HCT116 (cell line): ENCODE measurements at regions not wholly inside any gene's neighbourhood (a gene's known extent, or its start where the extent isn't known, plus 50 kb on each side); places are given as distances from the start of the nearest gene placed in this dataset.

ENCODE experiments used
- ATAC-seq: fragments of 200-7000 bp; cut with Tn5 transposase; 2 replicates; pipeline ENCODE4 v1.9.1; 2020; ENCODE audit warnings: mild to moderate bottlenecking, moderate library complexity
- BruUV-seq: library from RNA; stranded (reverse); fragments of 400-500 nt; replicated peaks from 2 replicates; lab custom pipeline; 2021; lab: Mats Ljungman, UMichigan
- CTCF ChIA-PET: fragments of 300-600 bp; sonication (Branson Sonifier 250); formaldehyde crosslinking; loops from one replicate; lab custom pipeline; 2021; ENCODE audit warnings: antibody characterized with exemption; lab: Charles Lee
- POLR2A ChIA-PET: fragments of 300-600, 350-600 bp; sonication (Branson Sonifier 250); formaldehyde crosslinking; loops from one replicate; lab custom pipeline; 2021; ENCODE audit warnings: antibody characterized with exemption; lab: Charles Lee
- RAD21 ChIA-PET, 2 experiments: fragments of 300-600 bp; sonication (Branson Sonifier 250); formaldehyde crosslinking; loops; one replicate each; lab custom pipeline; 2023; ENCODE audit warnings: low total read pairs in 2 of 2; ENCODE audit not compliant: uncharacterized antibody in 2 of 2, unreplicated experiment in 2 of 2, low non-redundant PET in 1 of 2; lab: Charles Lee
- DNase-seq: peaks from one replicate; pipeline ENCODE4 v3.0.0-alpha.2; 2010; ENCODE audit warnings: low read depth, low spot score
- H2AFZ ChIP-seq: fragments of 200-600 bp; shearing (Covaris generic), sonication (generic); 2 replicates; pipeline ENCODE4 v1.6.1; 2017; ENCODE audit warnings: low read depth, mixed run types, mixed read lengths, antibody characterized with exemption, low read length; ENCODE audit not compliant: poor library complexity, severe bottlenecking
- H3K27ac ChIP-seq: 2 replicates; pipeline ENCODE4 v1.5.1; 2012; ENCODE audit warnings: low read depth, low read length
- H3K27me3 ChIP-seq: fragments of 200-600 bp; sonication (generic); 2 replicates; pipeline ENCODE4 v1.6.1; 2016; ENCODE audit warnings: mixed run types, low read length, mixed read lengths; ENCODE audit not compliant: insufficient read depth
- H3K36me3 ChIP-seq, 2 experiments: fragments of 200-500 bp in 1 of 2; fragments of 200-600 bp in 1 of 2; sonication (Bioruptor generic) in 1 of 2; sonication (generic) in 1 of 2; 2 replicates each; pipeline versions ENCODE4 v1.5.1 to v1.6.1; 2014 to 2016; ENCODE audit warnings: low read length in 2 of 2, inconsistent platforms in 1 of 2, mixed read lengths in 1 of 2, mixed run types in 1 of 2; ENCODE audit not compliant: insufficient read depth in 2 of 2, control insufficient read depth in 1 of 2
- H3K4me1 ChIP-seq, 2 experiments: fragments of 200-600 bp in 1 of 2; sonication (generic) in 1 of 2; 2 replicates each; pipeline versions ENCODE4 v1.5.1 to v1.6.1; 2012 to 2017; ENCODE audit warnings: low read length in 2 of 2, inconsistent platforms in 1 of 2, mild to moderate bottlenecking in 1 of 2, mixed read lengths in 1 of 2, mixed run types in 1 of 2, moderate library complexity in 1 of 2; ENCODE audit not compliant: insufficient read depth in 2 of 2, control insufficient read depth in 1 of 2
- H3K4me2 ChIP-seq: fragments of 200-600 bp; sonication (generic); 2 replicates; pipeline ENCODE4 v1.6.1; 2017; ENCODE audit warnings: mixed run types, low read length, mixed read lengths
- H3K4me3 ChIP-seq, 2 experiments: fragments of 200-600 bp in 1 of 2; sonication (generic) in 1 of 2; replicated peaks in 1 of 2; 2 replicates each; pipeline ENCODE4 v1.5.1; 2011 to 2016; ENCODE audit warnings: low read length in 2 of 2, control low read depth in 1 of 2, low read depth in 1 of 2, mild to moderate bottlenecking in 1 of 2, mixed read lengths in 1 of 2, mixed run types in 1 of 2
- H3K79me2 ChIP-seq: fragments of 200-600 bp; sonication (generic); 2 replicates; pipeline ENCODE4 v1.6.1; 2017; ENCODE audit warnings: mild to moderate bottlenecking, mixed run types, low read length, moderate library complexity, mixed read lengths; ENCODE audit not compliant: insufficient read depth
- H3K9ac ChIP-seq: fragments of 200-600 bp; sonication (generic); 2 replicates; pipeline ENCODE4 v1.6.1; 2016; ENCODE audit warnings: low read length, mixed read lengths
- H3K9me2 ChIP-seq: fragments of 200-600 bp; sonication (generic), shearing (Covaris generic); 2 replicates; pipeline ENCODE4 v1.6.1; 2017; ENCODE audit warnings: mixed run types, mild to moderate bottlenecking, moderate library complexity; ENCODE audit not compliant: insufficient read depth
- H3K9me3 ChIP-seq, 2 experiments: fragments of 200-500 bp in 1 of 2; fragments of 200-600 bp in 1 of 2; sonication (Bioruptor generic) in 1 of 2; sonication (generic) in 1 of 2; 2 replicates each; pipeline ENCODE4 v1.6.1; 2014 to 2017; ENCODE audit warnings: low read length in 2 of 2, mixed read lengths in 2 of 2, inconsistent platforms in 1 of 2, low read depth in 1 of 2, mild to moderate bottlenecking in 1 of 2, mixed run types in 1 of 2, moderate library complexity in 1 of 2; ENCODE audit not compliant: control insufficient read depth in 1 of 2, insufficient read depth in 1 of 2
- H4K20me1 ChIP-seq: fragments of 200-600 bp; sonication (generic), shearing (Covaris generic); 2 replicates; pipeline ENCODE4 v1.6.1; 2017; ENCODE audit warnings: mixed run types, mild to moderate bottlenecking, moderate library complexity; ENCODE audit not compliant: insufficient read depth
- CBX3 ChIP-seq: IDR thresholded peaks from 2 replicates; pipeline ENCODE4 v1.6.1; 2012; ENCODE audit warnings: low read depth
- EZH2 ChIP-seq: fragments of 200-600 bp; sonication (generic); IDR thresholded peaks from 2 replicates; pipeline ENCODE4 v1.6.1; 2017; ENCODE audit warnings: antibody characterized with exemption, mixed run types
- FOSL1 ChIP-seq: IDR thresholded peaks from 2 replicates; pipeline ENCODE4 v1.6.1; 2012; ENCODE audit warnings: low read depth
- JUND ChIP-seq: IDR thresholded peaks from 2 replicates; pipeline ENCODE4 v1.6.1; 2012
- SP1 ChIP-seq: IDR thresholded peaks from 2 replicates; pipeline ENCODE4 v1.6.1; 2012; ENCODE audit warnings: low read depth
- SRF ChIP-seq: IDR thresholded peaks from 2 replicates; pipeline ENCODE4 v1.6.1; 2012; ENCODE audit warnings: low read depth
- ZFX ChIP-seq: fragments of 450-650 bp; IDR thresholded peaks from 2 replicates; pipeline ENCODE4 v1.6.1; 2017
- intact Hi-C: fragments of 100-400 bp; cut with micrococcal nuclease; formaldehyde crosslinking; loops from 2 replicates; pipeline ENCODE4 v1.10.0; 2022
- TF ChIP-seq, protein P1 (sequence below): IDR thresholded peaks from 2 replicates; pipeline ENCODE4 v1.6.1; 2012
- TF ChIP-seq, protein P2 (sequence below): IDR thresholded peaks from 2 replicates; pipeline ENCODE4 v1.6.1; 2012
- TF ChIP-seq, protein P3 (sequence below): IDR thresholded peaks from 2 replicates; pipeline ENCODE4 v1.6.1; 2012; ENCODE audit warnings: low read depth
- TF ChIP-seq, protein P4 (sequence below), 3 experiments: fragments of 200-600 bp in 1 of 3; sonication (generic) in 1 of 3; IDR thresholded peaks in 2 of 3; conservative IDR thresholded peaks in 1 of 3; 2 replicates each; pipeline ENCODE4 v1.5.1; 2012 to 2017; ENCODE audit warnings: low read depth in 2 of 3, low read length in 2 of 3, antibody characterized with exemption in 1 of 3, borderline replicate concordance in 1 of 3, control low read depth in 1 of 3, mild to moderate bottlenecking in 1 of 3, mixed read lengths in 1 of 3, mixed run types in 1 of 3, moderate library complexity in 1 of 3; ENCODE audit not compliant: insufficient read depth in 1 of 3

DNA sequence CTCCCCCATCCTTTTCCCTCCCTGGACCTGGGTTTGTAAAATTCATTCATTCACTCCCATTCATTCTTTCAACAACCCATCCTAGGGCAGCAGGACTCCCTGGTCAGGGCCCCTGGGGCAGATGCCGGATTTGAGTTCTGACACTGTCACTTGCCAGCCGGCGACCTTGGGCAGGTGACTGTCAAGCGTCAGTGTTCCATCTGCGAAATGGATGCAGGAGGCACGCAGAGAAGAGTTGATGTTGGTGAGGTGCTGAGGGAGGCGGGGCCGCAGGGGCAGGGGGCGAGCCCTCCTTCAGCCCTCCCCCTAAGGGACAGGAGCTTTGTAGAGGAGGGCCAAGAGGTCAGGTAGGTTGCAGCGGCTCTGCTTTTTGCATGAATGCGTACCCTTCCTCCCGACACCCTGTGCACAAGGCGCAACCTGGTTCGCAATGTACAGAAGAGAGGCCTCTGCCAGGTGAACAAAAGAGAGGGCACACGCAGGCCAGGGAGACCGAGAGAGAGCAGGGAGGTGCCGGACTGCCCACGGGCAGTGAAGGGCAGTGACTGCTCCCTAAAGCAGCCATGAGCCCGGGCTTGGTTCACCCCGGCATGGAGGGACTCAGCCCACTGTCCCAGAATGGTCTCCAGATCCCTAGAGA, 128.1 kb downstream of the BARX1 start:
- no TSS peak for BruUV-seq
- no peak overlapping the region for H3K9ac ChIP-seq
- peak overlapping the region; percentile 65 for H2AFZ ChIP-seq
- ATAC-seq, result peak; percentile 43
- H3K79me2 ChIP-seq, result no peaks in the 10 kb centered on the region
- no peak overlapping the region for H3K4me3 ChIP-seq
- no peaks in the 10 kb centered on the region for H3K9me2 ChIP-seq
- ChIA-PET CTCF (interaction anchor here (0.6 to 1.2 kb wide), 13 partner anchors 8 to 145 kb away, joined by 3 to 13 read pairs (median 4); no protein-coding TSS in a partner anchor), RAD21 (no interaction called here), POLR2A (no interaction called here)
- H3K36me3 ChIP-seq, result no peaks in the 10 kb centered on the region
- no peak for DNase-seq
- TF ChIP-seq, protein P1, sequence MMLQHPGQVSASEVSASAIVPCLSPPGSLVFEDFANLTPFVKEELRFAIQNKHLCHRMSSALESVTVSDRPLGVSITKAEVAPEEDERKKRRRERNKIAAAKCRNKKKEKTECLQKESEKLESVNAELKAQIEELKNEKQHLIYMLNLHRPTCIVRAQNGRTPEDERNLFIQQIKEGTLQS, result no peak
- TF ChIP-seq EZH2, result no peak
- TF ChIP-seq, protein P2, sequence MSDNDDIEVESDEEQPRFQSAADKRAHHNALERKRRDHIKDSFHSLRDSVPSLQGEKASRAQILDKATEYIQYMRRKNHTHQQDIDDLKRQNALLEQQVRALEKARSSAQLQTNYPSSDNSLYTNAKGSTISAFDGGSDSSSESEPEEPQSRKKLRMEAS, result no peak
- TF ChIP-seq JUND, result no peak
- TF ChIP-seq, protein P3, sequence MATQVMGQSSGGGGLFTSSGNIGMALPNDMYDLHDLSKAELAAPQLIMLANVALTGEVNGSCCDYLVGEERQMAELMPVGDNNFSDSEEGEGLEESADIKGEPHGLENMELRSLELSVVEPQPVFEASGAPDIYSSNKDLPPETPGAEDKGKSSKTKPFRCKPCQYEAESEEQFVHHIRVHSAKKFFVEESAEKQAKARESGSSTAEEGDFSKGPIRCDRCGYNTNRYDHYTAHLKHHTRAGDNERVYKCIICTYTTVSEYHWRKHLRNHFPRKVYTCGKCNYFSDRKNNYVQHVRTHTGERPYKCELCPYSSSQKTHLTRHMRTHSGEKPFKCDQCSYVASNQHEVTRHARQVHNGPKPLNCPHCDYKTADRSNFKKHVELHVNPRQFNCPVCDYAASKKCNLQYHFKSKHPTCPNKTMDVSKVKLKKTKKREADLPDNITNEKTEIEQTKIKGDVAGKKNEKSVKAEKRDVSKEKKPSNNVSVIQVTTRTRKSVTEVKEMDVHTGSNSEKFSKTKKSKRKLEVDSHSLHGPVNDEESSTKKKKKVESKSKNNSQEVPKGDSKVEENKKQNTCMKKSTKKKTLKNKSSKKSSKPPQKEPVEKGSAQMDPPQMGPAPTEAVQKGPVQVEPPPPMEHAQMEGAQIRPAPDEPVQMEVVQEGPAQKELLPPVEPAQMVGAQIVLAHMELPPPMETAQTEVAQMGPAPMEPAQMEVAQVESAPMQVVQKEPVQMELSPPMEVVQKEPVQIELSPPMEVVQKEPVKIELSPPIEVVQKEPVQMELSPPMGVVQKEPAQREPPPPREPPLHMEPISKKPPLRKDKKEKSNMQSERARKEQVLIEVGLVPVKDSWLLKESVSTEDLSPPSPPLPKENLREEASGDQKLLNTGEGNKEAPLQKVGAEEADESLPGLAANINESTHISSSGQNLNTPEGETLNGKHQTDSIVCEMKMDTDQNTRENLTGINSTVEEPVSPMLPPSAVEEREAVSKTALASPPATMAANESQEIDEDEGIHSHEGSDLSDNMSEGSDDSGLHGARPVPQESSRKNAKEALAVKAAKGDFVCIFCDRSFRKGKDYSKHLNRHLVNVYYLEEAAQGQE, result no peak
- no peak for TF ChIP-seq ZFX
- TF ChIP-seq, protein P4, sequence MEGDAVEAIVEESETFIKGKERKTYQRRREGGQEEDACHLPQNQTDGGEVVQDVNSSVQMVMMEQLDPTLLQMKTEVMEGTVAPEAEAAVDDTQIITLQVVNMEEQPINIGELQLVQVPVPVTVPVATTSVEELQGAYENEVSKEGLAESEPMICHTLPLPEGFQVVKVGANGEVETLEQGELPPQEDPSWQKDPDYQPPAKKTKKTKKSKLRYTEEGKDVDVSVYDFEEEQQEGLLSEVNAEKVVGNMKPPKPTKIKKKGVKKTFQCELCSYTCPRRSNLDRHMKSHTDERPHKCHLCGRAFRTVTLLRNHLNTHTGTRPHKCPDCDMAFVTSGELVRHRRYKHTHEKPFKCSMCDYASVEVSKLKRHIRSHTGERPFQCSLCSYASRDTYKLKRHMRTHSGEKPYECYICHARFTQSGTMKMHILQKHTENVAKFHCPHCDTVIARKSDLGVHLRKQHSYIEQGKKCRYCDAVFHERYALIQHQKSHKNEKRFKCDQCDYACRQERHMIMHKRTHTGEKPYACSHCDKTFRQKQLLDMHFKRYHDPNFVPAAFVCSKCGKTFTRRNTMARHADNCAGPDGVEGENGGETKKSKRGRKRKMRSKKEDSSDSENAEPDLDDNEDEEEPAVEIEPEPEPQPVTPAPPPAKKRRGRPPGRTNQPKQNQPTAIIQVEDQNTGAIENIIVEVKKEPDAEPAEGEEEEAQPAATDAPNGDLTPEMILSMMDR (IDR thresholded peaks at IDR 0.05 in 2 of 3, conservative IDR thresholded peaks at IDR 0.05 in 1 of 3; ENCODE audit: borderline replicate concordance in 1 of 3, insufficient read depth in 1 of 3, low read depth in 2 of 3, low read length in 2 of 3), result no peak
- no peak for TF ChIP-seq FOSL1
- TF ChIP-seq SRF, result no peak
- TF ChIP-seq SP1, result no peak
- TF ChIP-seq CBX3, result no peak
- intact Hi-C loops, result loop anchor here (2.0 kb wide), 1 partner anchor 136 kb away; no protein-coding TSS in a partner anchor
- H3K27ac ChIP-seq, result no peak overlapping the region
- H3K4me2 ChIP-seq, result no peak overlapping the region
- H3K27me3 ChIP-seq, result no peaks in the 10 kb centered on the region
- no peaks in the 10 kb centered on the region for H3K9me3 ChIP-seq
- H4K20me1 ChIP-seq, result no peaks in the 10 kb centered on the region
- peaks cover 0 to 12% of the 10 kb centered on the region in 2 experiments; a peak in 2 of 4 replicates for H3K4me1 ChIP-seq
